Ishikawa (cell line): ENCODE measurements at regions not wholly inside any gene's neighbourhood (a gene's known extent, or its start where the extent isn't known, plus 50 kb on each side); places are given as distances from the start of the nearest gene placed in this dataset.

Experiments used
- CEBPB ChIP-seq: IDR thresholded peaks from 2 replicates; pipeline ENCODE4 v1.6.1; 2012
- CREB1 ChIP-seq: IDR thresholded peaks from 2 replicates; pipeline ENCODE4 v1.6.1; 2012; ENCODE audit warnings: low read depth
- EGR1 ChIP-seq: IDR thresholded peaks from 2 replicates; pipeline ENCODE4 v1.6.1; 2012
- EP300 ChIP-seq: IDR thresholded peaks from 2 replicates; pipeline ENCODE4 v1.6.1; 2012; ENCODE audit warnings: borderline replicate concordance
- FOXM1 ChIP-seq: IDR thresholded peaks from 2 replicates; pipeline ENCODE4 v1.6.1; 2012; ENCODE audit warnings: low read depth, borderline replicate concordance
- NFIC ChIP-seq: IDR thresholded peaks from 2 replicates; pipeline ENCODE4 v1.6.1; 2012
- RAD21 ChIP-seq: IDR thresholded peaks from 2 replicates; pipeline ENCODE4 v1.6.1; 2012; ENCODE audit warnings: low read depth
- TAF1 ChIP-seq: IDR thresholded peaks from 2 replicates; pipeline ENCODE4 v1.6.1; 2012; ENCODE audit warnings: low read depth, mild to moderate bottlenecking
- TCF12 ChIP-seq: IDR thresholded peaks from 2 replicates; pipeline ENCODE4 v1.6.1; 2012; ENCODE audit warnings: low read depth
- TEAD4 ChIP-seq: IDR thresholded peaks from 2 replicates; pipeline ENCODE4 v1.6.1; 2012
- YY1 ChIP-seq: IDR thresholded peaks from 2 replicates; pipeline ENCODE4 v1.6.1; 2012; ENCODE audit warnings: low read depth
- ZBTB7A ChIP-seq: IDR thresholded peaks from 2 replicates; pipeline ENCODE4 v1.6.1; 2012; ENCODE audit warnings: low read depth
- TF ChIP-seq, protein P1 (sequence below): IDR thresholded peaks from 2 replicates; pipeline ENCODE4 v1.6.1; 2012
- TF ChIP-seq, protein P2 (sequence below): IDR thresholded peaks from 2 replicates; pipeline ENCODE4 v1.6.1; 2012; ENCODE audit warnings: low read depth, mild to moderate bottlenecking
- TF ChIP-seq, protein P3 (sequence below): IDR thresholded peaks from 2 replicates; pipeline ENCODE4 v1.6.1; 2012

DNA sequence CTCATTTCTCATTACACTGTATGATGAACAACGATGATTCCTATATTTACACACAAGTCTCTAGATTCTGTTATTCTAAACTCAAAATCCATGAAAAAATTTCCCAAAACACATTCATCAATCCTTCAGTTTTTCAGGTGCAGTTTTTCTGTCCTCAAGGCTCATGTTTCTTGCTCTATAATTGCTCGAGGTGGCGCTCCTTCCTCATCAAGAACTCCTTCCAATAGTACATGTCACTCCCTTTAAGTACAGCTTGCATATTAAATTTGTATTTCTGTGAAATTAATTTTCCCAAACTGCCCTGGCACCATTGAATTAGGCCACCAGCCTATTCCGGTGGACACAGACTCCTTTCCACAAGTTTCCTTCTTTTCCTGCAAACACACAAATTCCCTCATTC is 188.7 kb upstream of the MINDY3 start:
- no peak for TF ChIP-seq CEBPB
- peak; percentile 14; the same call in 1 of the 2 replicates for TF ChIP-seq RAD21

DNA sequence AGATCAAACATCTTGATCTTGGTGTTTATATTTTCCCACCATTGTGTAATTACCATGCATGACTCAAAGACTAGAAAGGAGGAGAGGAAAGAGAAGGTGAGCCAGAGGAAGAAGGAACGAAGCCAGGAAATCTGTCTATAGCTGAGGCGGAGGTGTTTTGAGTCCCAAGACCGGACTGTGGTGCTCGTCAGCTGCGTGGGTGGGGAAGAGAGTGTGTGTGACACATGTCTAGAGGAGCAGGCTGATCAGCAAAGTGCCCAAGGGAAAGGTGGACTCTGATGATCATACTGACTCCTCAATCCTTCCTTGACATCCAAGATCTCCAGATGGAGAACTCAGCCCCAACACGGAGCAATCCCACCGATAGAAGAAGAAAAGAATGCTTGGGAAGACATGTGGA is 189.5 kb upstream of the MINDY3 start:
- TF ChIP-seq CEBPB (no peak), TAF1 (no peak)
- TF ChIP-seq, protein P1, sequence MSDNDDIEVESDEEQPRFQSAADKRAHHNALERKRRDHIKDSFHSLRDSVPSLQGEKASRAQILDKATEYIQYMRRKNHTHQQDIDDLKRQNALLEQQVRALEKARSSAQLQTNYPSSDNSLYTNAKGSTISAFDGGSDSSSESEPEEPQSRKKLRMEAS, result no peak

DNA sequence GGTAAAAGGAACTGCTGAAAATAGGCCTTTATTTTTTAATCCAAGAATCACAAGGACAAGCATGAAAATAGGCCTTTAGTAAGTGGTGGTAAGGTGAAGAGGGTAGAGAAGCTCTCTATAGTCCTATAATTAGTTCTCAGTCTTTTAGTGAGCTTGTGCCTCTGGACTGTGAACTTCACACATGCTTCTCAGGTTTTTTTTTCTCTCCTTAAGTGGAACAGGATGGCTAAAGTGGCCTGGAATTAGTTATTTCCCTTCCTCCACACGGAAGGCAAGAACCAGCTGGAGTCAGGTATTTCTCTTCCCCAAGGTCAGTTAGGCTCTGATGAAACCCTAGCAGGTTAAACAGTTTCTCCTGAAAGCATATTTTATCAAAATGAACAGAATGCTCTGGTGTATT is 203.0 kb upstream of the MINDY3 start:
- TF ChIP-seq EP300, result no peak
- no peak for TF ChIP-seq CEBPB
- TF ChIP-seq EGR1, result no peak
- no peak for TF ChIP-seq TAF1
- no peak for TF ChIP-seq CREB1
- no peak for TF ChIP-seq TEAD4
- TF ChIP-seq FOXM1, result no peak
- no peak for TF ChIP-seq ZBTB7A
- no peak for TF ChIP-seq TCF12
- no peak for TF ChIP-seq RAD21
- TF ChIP-seq, protein P2, sequence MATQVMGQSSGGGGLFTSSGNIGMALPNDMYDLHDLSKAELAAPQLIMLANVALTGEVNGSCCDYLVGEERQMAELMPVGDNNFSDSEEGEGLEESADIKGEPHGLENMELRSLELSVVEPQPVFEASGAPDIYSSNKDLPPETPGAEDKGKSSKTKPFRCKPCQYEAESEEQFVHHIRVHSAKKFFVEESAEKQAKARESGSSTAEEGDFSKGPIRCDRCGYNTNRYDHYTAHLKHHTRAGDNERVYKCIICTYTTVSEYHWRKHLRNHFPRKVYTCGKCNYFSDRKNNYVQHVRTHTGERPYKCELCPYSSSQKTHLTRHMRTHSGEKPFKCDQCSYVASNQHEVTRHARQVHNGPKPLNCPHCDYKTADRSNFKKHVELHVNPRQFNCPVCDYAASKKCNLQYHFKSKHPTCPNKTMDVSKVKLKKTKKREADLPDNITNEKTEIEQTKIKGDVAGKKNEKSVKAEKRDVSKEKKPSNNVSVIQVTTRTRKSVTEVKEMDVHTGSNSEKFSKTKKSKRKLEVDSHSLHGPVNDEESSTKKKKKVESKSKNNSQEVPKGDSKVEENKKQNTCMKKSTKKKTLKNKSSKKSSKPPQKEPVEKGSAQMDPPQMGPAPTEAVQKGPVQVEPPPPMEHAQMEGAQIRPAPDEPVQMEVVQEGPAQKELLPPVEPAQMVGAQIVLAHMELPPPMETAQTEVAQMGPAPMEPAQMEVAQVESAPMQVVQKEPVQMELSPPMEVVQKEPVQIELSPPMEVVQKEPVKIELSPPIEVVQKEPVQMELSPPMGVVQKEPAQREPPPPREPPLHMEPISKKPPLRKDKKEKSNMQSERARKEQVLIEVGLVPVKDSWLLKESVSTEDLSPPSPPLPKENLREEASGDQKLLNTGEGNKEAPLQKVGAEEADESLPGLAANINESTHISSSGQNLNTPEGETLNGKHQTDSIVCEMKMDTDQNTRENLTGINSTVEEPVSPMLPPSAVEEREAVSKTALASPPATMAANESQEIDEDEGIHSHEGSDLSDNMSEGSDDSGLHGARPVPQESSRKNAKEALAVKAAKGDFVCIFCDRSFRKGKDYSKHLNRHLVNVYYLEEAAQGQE, result no peak
- TF ChIP-seq, protein P3, sequence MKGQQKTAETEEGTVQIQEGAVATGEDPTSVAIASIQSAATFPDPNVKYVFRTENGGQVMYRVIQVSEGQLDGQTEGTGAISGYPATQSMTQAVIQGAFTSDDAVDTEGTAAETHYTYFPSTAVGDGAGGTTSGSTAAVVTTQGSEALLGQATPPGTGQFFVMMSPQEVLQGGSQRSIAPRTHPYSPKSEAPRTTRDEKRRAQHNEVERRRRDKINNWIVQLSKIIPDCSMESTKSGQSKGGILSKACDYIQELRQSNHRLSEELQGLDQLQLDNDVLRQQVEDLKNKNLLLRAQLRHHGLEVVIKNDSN, result no peak
- TF ChIP-seq YY1, result no peak
- no peak for TF ChIP-seq NFIC
- TF ChIP-seq, protein P1, result no peak

DNA sequence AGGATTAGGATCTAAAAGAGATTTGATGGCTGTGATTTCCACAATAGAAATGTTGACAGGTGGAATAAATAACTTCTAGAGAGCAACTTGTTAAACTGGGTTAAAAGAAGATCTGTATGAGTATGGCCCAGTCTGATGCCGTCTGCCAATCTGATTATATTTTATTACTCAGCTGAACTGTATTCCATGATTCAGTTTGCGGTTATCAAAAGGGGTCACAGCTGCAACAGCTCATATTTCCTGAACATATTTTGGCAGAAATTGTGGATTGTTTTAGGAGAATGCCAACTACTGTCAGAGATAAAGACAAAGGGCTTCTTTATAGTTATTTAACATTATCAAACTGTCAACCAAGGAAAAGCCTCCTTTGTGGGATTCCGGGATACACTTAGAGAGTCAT is 244.8 kb upstream of the MINDY3 start:
- TF ChIP-seq, protein P3, result no peak
- TF ChIP-seq EP300, result no peak
- TF ChIP-seq EGR1, result no peak
- no peak for TF ChIP-seq RAD21
- TF ChIP-seq TEAD4, result no peak
- TF ChIP-seq, protein P2, result no peak
- no peak for TF ChIP-seq FOXM1
- TF ChIP-seq TCF12, result no peak
- TF ChIP-seq ZBTB7A, result no peak
- TF ChIP-seq, protein P1, result no peak
- TF ChIP-seq CEBPB, result no peak
- no peak for TF ChIP-seq CREB1
- TF ChIP-seq YY1, result no peak
- no peak for TF ChIP-seq NFIC
- no peak for TF ChIP-seq TAF1

DNA sequence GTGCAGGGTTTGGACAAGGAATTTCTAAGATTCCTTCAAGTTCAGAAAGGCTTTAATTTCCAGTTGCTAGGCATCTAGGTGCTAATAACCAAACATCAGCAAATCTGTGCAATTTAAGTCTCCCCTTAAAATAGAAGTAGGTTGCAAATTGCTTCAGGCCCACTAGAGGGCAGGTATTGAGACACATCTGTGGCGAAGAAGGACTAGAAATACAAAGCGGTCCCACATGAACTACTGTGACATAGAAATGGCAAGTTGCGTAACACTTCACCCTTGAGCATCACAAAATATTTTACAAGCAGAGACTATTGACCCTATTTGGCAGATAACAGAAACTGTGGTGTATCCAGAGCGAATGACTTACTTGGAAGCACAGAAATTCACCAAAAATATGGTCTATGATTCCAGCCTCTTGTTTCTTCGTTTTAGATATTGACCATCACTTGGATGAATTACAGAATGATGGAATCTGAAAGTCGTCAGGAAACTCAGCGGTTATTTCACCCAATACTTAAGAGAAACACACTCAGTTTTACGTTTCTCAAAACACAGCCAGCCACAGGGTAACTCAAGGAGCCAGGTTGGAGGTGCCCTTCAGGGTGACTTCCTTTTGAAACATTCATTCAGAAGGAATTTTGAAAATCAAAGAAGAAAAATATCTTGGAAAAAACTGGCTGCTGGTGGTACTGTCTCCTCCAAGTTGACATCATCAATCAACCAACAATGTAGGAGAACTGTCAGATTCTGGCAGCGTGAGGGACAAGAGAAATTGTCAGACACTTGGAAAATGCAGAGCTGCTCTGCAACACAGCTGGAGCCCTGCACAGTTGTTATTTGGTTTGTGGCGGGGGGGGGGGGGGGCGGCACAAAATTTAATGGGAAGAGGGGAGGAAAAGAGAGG is 256.3 kb upstream of the MINDY3 start:
- TF ChIP-seq, protein P2, result no peak
- 0 out of 2 replicates have a peak, but pooled peaks have one; percentile 22 for TF ChIP-seq RAD21
